ENCODE measurements at regions not wholly inside any gene's neighbourhood (a gene's known extent, or its start where the extent isn't known, plus 50 kb on each side); places are given as distances from the start of the nearest gene placed in this dataset.
"Not testable (repeated sequence)": the region's sequence is repeated elsewhere in the genome, so short reads cannot be mapped to it uniquely, and the experiment has no call there.

DNA sequence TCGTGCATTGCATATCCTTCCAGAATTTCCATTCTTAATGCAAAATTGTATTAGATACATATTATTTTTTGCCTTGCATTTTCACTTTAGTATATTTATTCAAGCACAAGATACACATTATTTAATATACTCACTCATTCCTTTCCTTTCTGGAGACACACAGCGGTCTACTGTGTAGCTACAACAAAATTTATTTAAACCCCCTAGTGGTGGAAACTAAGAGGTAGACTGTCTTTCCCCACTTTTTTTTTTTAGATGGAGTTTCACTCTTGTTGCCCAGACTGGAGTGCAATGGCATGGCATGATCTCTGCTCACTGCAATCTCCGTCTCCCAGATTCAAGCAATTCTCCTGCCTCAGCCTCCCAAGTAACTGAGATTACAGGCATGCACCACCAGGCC is 2040.3 kb upstream of the PCDH20 start:
- Histone ChIP-seq H3K9me3 (no peaks in the 10 kb centered on the region), H3K4me1 (replicated peaks) (no peaks in the 10 kb centered on the region), H3K4me3 (no peak overlapping the region), H3K36me3 (no peaks in the 10 kb centered on the region), H3K27ac (no peak overlapping the region), H3K27me3 (replicated peaks; ENCODE audit: insufficient read depth) (no peaks in the 10 kb centered on the region)
- 76% methylated on average over 3 of the region's 3 CpGs for WGBS
- intact Hi-C loops (cut with DNase I): no loop called here
- TF ChIP-seq, protein P1, sequence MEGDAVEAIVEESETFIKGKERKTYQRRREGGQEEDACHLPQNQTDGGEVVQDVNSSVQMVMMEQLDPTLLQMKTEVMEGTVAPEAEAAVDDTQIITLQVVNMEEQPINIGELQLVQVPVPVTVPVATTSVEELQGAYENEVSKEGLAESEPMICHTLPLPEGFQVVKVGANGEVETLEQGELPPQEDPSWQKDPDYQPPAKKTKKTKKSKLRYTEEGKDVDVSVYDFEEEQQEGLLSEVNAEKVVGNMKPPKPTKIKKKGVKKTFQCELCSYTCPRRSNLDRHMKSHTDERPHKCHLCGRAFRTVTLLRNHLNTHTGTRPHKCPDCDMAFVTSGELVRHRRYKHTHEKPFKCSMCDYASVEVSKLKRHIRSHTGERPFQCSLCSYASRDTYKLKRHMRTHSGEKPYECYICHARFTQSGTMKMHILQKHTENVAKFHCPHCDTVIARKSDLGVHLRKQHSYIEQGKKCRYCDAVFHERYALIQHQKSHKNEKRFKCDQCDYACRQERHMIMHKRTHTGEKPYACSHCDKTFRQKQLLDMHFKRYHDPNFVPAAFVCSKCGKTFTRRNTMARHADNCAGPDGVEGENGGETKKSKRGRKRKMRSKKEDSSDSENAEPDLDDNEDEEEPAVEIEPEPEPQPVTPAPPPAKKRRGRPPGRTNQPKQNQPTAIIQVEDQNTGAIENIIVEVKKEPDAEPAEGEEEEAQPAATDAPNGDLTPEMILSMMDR (IDR thresholded peaks at IDR 0.05): no peak
- TF ChIP-seq POLR2A (IDR thresholded peaks at IDR 0.05) (no peak), POLR2AphosphoS5 (IDR thresholded peaks at IDR 0.05) (no peak)
- no peak for DNase-seq (ENCODE audit: low spot score)

DNA sequence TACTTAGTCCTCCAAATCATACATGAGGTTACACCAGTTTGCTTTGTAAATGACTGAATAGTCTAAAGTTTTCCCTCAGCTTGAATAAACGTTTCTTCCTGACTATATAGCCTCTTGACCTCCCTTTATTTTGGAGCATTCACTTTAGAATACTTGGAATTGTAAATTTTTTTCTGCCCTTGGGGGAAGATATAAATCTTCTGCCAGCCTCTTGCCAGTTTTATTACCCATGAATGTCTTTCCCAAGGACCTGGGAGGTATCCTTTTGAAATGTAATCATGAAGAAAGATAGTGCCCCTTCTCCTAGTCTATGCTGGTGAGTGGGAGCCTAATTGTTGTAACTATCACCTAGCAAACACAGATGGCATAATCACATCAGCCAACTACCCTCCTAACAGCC is 2033.9 kb upstream of the PCDH20 start:
- Histone ChIP-seq H3K36me3 (no peaks in the 10 kb centered on the region), H3K4me3 (no peak overlapping the region), H3K27me3 (replicated peaks; ENCODE audit: insufficient read depth) (no peaks in the 10 kb centered on the region), H3K4me1 (replicated peaks) (no peaks in the 10 kb centered on the region), H3K9me3 (no peaks in the 10 kb centered on the region), H3K27ac (no peak overlapping the region)
- intact Hi-C loops (cut with DNase I): no loop called here
- WGBS: 11% methylated on average over 1 of the region's 1 CpG
- no peak for DNase-seq (ENCODE audit: low spot score)
- no peak for TF ChIP-seq POLR2A (IDR thresholded peaks at IDR 0.05)
- no peak for TF ChIP-seq POLR2AphosphoS5 (IDR thresholded peaks at IDR 0.05)
- TF ChIP-seq, protein P1 (IDR thresholded peaks at IDR 0.05): no peak

DNA sequence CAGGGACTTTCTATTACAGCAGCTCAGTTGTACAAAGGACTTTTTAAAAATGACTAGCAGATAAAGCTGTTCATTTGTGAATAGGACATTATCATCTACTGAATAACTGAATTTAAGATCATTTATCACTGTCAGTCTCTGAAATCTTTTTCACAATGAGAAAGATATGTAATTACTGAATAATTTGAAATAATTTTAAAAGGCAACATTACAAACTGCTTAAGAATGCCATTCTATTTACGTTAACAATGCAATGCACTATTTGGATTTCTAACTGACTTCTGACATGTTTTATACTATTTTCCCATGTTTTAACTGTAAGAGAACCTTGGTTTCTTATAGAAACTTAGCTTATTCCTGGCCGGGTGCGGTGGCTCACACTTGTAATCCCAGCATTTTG is 2033.0 kb upstream of the PCDH20 start:
- TF ChIP-seq, protein P1 (IDR thresholded peaks at IDR 0.05): no peak
- TF ChIP-seq POLR2AphosphoS5 (IDR thresholded peaks at IDR 0.05) (no peak), POLR2A (IDR thresholded peaks at IDR 0.05) (no peak)
- H3K4me1 ChIP-seq (replicated peaks): no peaks in the 10 kb centered on the region
- no peaks in the 10 kb centered on the region for H3K36me3 ChIP-seq
- intact Hi-C loops (cut with DNase I): no loop called here
- H3K9me3 ChIP-seq: no peaks in the 10 kb centered on the region
- DNase-seq (ENCODE audit: low spot score): no peak
- WGBS: 89% methylated on average over 3 of the region's 3 CpGs
- H3K27ac ChIP-seq: no peak overlapping the region
- H3K4me3 ChIP-seq: no peak overlapping the region
- H3K27me3 ChIP-seq (replicated peaks; ENCODE audit: insufficient read depth): no peaks in the 10 kb centered on the region

DNA sequence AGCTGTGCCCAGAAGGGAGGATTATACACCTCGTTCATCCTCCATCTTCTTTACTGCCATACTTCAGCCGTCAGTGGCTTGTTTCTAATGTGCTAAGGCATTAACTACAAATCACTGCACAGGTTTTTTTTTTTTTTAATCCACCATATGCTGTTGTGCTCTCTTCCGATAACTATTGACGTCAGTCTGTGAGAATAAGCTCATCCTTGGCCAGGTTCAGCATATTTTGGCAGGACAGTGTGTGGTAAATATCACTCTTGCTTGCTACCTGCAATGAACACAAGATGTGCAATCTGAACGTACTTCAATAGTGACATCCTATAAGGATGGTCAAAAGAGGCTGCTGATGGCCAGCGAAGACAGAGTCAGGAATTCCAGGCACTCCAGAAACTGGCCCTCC is 2030.7 kb upstream of the PCDH20 start:
- Histone ChIP-seq H3K4me1 (replicated peaks) (no peaks in the 10 kb centered on the region), H3K36me3 (no peaks in the 10 kb centered on the region), H3K27me3 (replicated peaks; ENCODE audit: insufficient read depth) (no peaks in the 10 kb centered on the region), H3K9me3 (no peaks in the 10 kb centered on the region), H3K27ac (no peak overlapping the region), H3K4me3 (no peak overlapping the region)
- intact Hi-C loops (cut with DNase I): no loop called here
- DNase-seq (ENCODE audit: low spot score): no peak
- 74% methylated on average over 6 of the region's 6 CpGs for WGBS
- TF ChIP-seq POLR2A (IDR thresholded peaks at IDR 0.05) (no peak), POLR2AphosphoS5 (IDR thresholded peaks at IDR 0.05) (no peak)
- TF ChIP-seq, protein P1 (IDR thresholded peaks at IDR 0.05): no peak

DNA sequence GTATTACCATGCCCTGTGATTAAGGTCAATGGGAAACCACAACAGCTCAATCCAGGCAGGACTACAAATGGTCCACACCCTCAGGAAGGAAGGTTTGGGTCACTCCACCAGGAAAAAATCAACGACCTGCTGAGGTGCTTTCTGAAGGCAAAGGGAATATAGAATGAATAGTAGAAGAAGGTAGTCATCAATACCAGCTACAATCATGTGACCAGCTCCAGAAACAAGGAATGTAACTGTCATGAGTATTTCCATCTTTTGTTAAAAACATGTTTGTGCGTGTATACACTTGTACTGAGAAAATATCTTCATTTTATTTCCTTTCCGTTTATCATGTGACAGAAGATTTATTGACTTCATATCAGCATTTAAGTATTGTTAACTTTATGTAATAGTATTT is 2028.6 kb upstream of the PCDH20 start:
- intact Hi-C loops (cut with DNase I); H3K36me3 ChIP-seq; H3K9me3 ChIP-seq; H3K27ac ChIP-seq; H3K27me3 ChIP-seq (replicated peaks; ENCODE audit: insufficient read depth); H3K4me3 ChIP-seq; H3K4me1 ChIP-seq (replicated peaks); DNase-seq (ENCODE audit: low spot score): not testable (repeated sequence)
- WGBS: 80% methylated on average over 3 of the region's 3 CpGs

Measured in prostate gland (tissue), 2 donors.